ENCODE measurements at regions not wholly inside any gene's neighbourhood (a gene's known extent, or its start where the extent isn't known, plus 50 kb on each side); places are given as distances from the start of the nearest gene placed in this dataset.

DNA sequence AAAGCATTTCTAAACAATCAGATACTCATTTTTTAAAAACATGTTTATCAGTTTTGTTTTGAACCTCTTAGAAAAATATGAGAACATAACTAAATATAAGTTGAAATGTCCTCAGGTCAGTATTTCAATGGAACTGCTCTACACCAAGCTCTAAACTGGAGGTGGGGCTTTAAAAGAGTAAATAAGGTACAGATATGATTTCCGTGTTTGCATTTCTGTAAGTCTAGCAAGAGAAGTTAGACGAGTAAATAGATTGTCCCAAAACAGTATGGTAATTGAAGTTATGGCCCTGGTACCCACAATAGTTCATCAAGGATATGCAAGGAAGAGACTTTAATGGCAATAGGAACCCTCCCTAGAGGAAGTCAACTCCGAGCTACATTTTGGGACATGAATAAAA, 115.1 kb upstream of the AKR1E2 start:
- no peaks in the 10 kb centered on the region for H4K20me1 ChIP-seq (ENCODE audit: insufficient read depth, low read length)
- no peak for DNase-seq
- no peak for TF ChIP-seq EZH2 (IDR thresholded peaks at IDR 0.05; ENCODE audit: borderline replicate concordance, low read depth, low read length, severe bottlenecking)
- no peaks in the 10 kb centered on the region for H3K4me1 ChIP-seq (ENCODE audit: insufficient read depth, low read length)
- no peak for ATAC-seq (ENCODE audit: insufficient read depth, low read depth)
- no peaks in the 10 kb centered on the region for H3K9me3 ChIP-seq (ENCODE audit: insufficient read depth, low read length, severe bottlenecking)
- H3K36me3 ChIP-seq (ENCODE audit: insufficient read depth, low read length) = no peaks in the 10 kb centered on the region
- no peak overlapping the region for H2AFZ ChIP-seq (ENCODE audit: low read depth, low read length)
- no peaks in the 10 kb centered on the region for H3K27me3 ChIP-seq (ENCODE audit: insufficient read depth, low read length, poor library complexity)
- no peaks in the 10 kb centered on the region for H3K79me2 ChIP-seq (ENCODE audit: insufficient read depth, low read length)
- H3K4me2 ChIP-seq (ENCODE audit: insufficient read depth, low read length) = no peak overlapping the region
- no peak overlapping the region for H3K4me3 ChIP-seq (ENCODE audit: low read depth in 1 of 2, low read length in 2 of 2)
- H3K27ac ChIP-seq (ENCODE audit: low read length) = no peak overlapping the region
- H3K9ac ChIP-seq (ENCODE audit: low read depth, low read length) = no peak overlapping the region

DNA sequence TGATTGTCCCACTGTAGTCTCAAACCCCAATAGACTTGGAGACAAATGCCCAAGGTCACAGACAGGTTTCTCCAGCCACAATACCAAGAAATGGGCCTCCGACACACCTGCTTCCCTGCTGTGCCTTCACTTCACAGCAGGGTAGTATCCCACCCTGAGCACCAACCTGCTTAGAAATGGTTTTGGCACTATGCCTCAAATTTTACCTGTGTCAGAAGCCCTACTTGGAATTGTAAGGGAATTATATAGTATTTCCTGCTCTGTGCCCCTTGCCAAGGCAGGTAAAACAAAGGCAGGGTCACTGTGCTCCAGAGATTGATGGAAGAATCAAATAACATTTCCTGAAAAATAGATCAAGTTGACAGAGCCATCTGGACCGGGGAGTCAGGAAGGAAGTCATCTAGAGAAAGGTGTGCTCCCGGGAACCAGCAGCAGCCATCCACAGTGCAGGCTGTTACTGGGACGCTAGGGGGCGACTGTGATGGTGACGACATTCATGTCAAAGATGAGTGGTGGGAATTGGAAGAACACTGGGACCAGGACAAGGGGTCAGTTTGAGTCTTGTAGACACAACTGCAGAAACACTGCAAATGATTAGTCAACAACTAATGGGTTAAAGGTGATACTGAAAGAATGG, 117.8 kb upstream of the AKR1E2 start:
- Histone ChIP-seq H3K79me2 (ENCODE audit: insufficient read depth, low read length) (no peaks in the 10 kb centered on the region), H3K36me3 (ENCODE audit: insufficient read depth, low read length) (no peaks in the 10 kb centered on the region), H3K4me1 (ENCODE audit: insufficient read depth, low read length) (no peaks in the 10 kb centered on the region), H3K4me3 (ENCODE audit: low read depth in 1 of 2, low read length in 2 of 2) (no peak overlapping the region), H3K9ac (ENCODE audit: low read depth, low read length) (no peak overlapping the region), H3K9me3 (ENCODE audit: insufficient read depth, low read length, severe bottlenecking) (no peaks in the 10 kb centered on the region), H3K27me3 (ENCODE audit: insufficient read depth, low read length, poor library complexity) (no peaks in the 10 kb centered on the region), H2AFZ (ENCODE audit: low read depth, low read length) (no peak overlapping the region), H3K27ac (ENCODE audit: low read length) (no peak overlapping the region), H4K20me1 (ENCODE audit: insufficient read depth, low read length) (no peaks in the 10 kb centered on the region), H3K4me2 (ENCODE audit: insufficient read depth, low read length) (no peak overlapping the region)
- DNase-seq = no peak
- ATAC-seq (ENCODE audit: insufficient read depth, low read depth) = no peak
- TF ChIP-seq, protein P1, sequence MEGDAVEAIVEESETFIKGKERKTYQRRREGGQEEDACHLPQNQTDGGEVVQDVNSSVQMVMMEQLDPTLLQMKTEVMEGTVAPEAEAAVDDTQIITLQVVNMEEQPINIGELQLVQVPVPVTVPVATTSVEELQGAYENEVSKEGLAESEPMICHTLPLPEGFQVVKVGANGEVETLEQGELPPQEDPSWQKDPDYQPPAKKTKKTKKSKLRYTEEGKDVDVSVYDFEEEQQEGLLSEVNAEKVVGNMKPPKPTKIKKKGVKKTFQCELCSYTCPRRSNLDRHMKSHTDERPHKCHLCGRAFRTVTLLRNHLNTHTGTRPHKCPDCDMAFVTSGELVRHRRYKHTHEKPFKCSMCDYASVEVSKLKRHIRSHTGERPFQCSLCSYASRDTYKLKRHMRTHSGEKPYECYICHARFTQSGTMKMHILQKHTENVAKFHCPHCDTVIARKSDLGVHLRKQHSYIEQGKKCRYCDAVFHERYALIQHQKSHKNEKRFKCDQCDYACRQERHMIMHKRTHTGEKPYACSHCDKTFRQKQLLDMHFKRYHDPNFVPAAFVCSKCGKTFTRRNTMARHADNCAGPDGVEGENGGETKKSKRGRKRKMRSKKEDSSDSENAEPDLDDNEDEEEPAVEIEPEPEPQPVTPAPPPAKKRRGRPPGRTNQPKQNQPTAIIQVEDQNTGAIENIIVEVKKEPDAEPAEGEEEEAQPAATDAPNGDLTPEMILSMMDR (IDR thresholded peaks at IDR 0.05; ENCODE audit: borderline replicate concordance, extremely low read depth, low read length, poor library complexity, severe bottlenecking) = peak; percentile 34
- no peak for TF ChIP-seq EZH2 (IDR thresholded peaks at IDR 0.05; ENCODE audit: borderline replicate concordance, low read depth, low read length, severe bottlenecking)

DNA sequence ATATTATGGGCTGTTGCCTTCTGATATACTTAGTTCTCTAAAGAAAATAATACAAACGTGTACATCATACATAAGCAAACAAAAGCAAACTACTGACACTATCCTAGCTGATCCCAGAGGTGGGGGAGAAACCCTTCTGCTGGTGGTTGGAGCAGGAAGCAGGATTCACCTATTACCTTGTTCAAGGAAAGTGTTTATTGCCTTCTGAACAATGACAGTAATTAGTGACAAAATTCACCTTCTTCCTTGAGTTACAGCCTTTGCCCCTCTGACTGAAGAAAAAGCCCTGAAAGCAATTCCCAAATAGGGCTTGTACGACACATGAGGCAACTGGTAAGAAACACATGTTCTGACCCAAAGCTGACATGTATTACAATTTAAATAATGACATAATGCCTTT, 118.8 kb upstream of the AKR1E2 start:
- no peak for DNase-seq
- Histone ChIP-seq H3K4me3 (ENCODE audit: low read depth in 1 of 2, low read length in 2 of 2) (no peak overlapping the region), H3K4me2 (ENCODE audit: insufficient read depth, low read length) (no peak overlapping the region), H3K27me3 (ENCODE audit: insufficient read depth, low read length, poor library complexity) (no peaks in the 10 kb centered on the region), H3K9ac (ENCODE audit: low read depth, low read length) (no peak overlapping the region), H3K27ac (ENCODE audit: low read length) (no peak overlapping the region), H3K79me2 (ENCODE audit: insufficient read depth, low read length) (no peaks in the 10 kb centered on the region), H3K4me1 (ENCODE audit: insufficient read depth, low read length) (no peaks in the 10 kb centered on the region), H3K36me3 (ENCODE audit: insufficient read depth, low read length) (no peaks in the 10 kb centered on the region), H2AFZ (ENCODE audit: low read depth, low read length) (no peak overlapping the region), H4K20me1 (ENCODE audit: insufficient read depth, low read length) (no peaks in the 10 kb centered on the region), H3K9me3 (ENCODE audit: insufficient read depth, low read length, severe bottlenecking) (no peaks in the 10 kb centered on the region)
- TF ChIP-seq, protein P1 (IDR thresholded peaks at IDR 0.05; ENCODE audit: borderline replicate concordance, extremely low read depth, low read length, poor library complexity, severe bottlenecking) = no peak
- no peak for TF ChIP-seq EZH2 (IDR thresholded peaks at IDR 0.05; ENCODE audit: borderline replicate concordance, low read depth, low read length, severe bottlenecking)
- no peak for ATAC-seq (ENCODE audit: insufficient read depth, low read depth)

DNA sequence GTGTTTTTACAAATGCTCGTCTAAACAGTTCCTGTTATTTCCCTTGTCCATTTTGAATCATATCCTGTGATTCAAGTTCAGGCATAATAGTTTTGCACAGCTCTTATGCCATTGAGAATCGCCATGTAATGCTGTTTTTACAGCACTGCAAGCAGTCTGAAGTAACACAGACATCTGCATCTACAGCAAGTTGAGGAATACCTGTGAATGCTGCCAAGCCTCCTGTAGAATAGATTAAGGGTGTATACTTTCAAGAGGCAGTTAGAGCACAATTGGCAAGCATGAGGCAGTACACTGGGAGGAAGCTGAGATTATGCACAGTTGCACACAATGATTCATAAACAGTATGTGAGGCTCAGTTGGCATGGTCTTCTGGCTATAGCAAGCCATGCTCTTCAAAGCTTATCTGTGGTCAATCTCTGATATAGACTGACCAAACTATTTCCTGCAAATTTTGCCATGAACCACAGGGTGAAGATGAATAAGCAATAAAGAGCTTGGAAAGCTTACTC, 121.9 kb upstream of the AKR1E2 start:
- no peaks in the 10 kb centered on the region for H3K36me3 ChIP-seq (ENCODE audit: insufficient read depth, low read length)
- no peak for TF ChIP-seq EZH2 (IDR thresholded peaks at IDR 0.05; ENCODE audit: borderline replicate concordance, low read depth, low read length, severe bottlenecking)
- TF ChIP-seq, protein P1 (IDR thresholded peaks at IDR 0.05; ENCODE audit: borderline replicate concordance, extremely low read depth, low read length, poor library complexity, severe bottlenecking) = no peak
- no peaks in the 10 kb centered on the region for H3K79me2 ChIP-seq (ENCODE audit: insufficient read depth, low read length)
- H3K27ac ChIP-seq (ENCODE audit: low read length) = no peak overlapping the region
- H3K9ac ChIP-seq (ENCODE audit: low read depth, low read length) = no peak overlapping the region
- no peak overlapping the region for H3K4me3 ChIP-seq (ENCODE audit: low read depth in 1 of 2, low read length in 2 of 2)
- ATAC-seq (ENCODE audit: insufficient read depth, low read depth) = no peak
- no peak overlapping the region for H2AFZ ChIP-seq (ENCODE audit: low read depth, low read length)
- H4K20me1 ChIP-seq (ENCODE audit: insufficient read depth, low read length) = no peaks in the 10 kb centered on the region
- H3K4me1 ChIP-seq (ENCODE audit: insufficient read depth, low read length) = no peaks in the 10 kb centered on the region
- no peak overlapping the region for H3K4me2 ChIP-seq (ENCODE audit: insufficient read depth, low read length)
- no peak for DNase-seq
- H3K9me3 ChIP-seq (ENCODE audit: insufficient read depth, low read length, severe bottlenecking) = no peaks in the 10 kb centered on the region
- H3K27me3 ChIP-seq (ENCODE audit: insufficient read depth, low read length, poor library complexity) = no peaks in the 10 kb centered on the region

Data from DND-41 (cell line).